ENCODE measurements at regions not wholly inside any gene's neighbourhood (a gene's known extent, or its start where the extent isn't known, plus 50 kb on each side); places are given as distances from the start of the nearest gene placed in this dataset.
"Not testable (repeated sequence)": the region's sequence is repeated elsewhere in the genome, so short reads cannot be mapped to it uniquely, and the experiment has no call there.

- DNase-seq: no peak
These were observed 889.7 kb downstream of the IGSF11 start for GRCh38 chr3:118144919-118145318.

- DNase-seq: no peak
These were observed 887.8 kb downstream of the IGSF11 start for GRCh38 chr3:118146658-118147375.

- DNase-seq: no peak
These were observed 883.5 kb downstream of the IGSF11 start for GRCh38 chr3:118151164-118151563.

- not testable (repeated sequence) for DNase-seq
These were observed 871.7 kb downstream of the IGSF11 start for GRCh38 chr3:118162627-118163588.

- no peak for DNase-seq
These were observed 869.2 kb downstream of the IGSF11 start for GRCh38 chr3:118165413-118165812.

GRCh38 chr3:118167571-118167970, 867.1 kb downstream of the IGSF11 start:
- no peak for DNase-seq

- no peak for DNase-seq
These were observed 866.5 kb downstream of the IGSF11 start for GRCh38 chr3:118168175-118168574.

- DNase-seq: no peak
These were observed 863.3 kb downstream of the IGSF11 start for GRCh38 chr3:118171236-118171852.

GRCh38 chr3:118180853-118181252, 853.8 kb downstream of the IGSF11 start:
- no peak for DNase-seq

- no peak for DNase-seq
These were observed 853.4 kb downstream of the IGSF11 start for GRCh38 chr3:118181274-118181673.

- DNase-seq: no peak
These were observed 848.6 kb downstream of the IGSF11 start for GRCh38 chr3:118186051-118186450.

- no peak for DNase-seq
These were observed 847.4 kb downstream of the IGSF11 start for GRCh38 chr3:118187221-118187620.

- DNase-seq: no peak
These were observed 838.5 kb downstream of the IGSF11 start for GRCh38 chr3:118196183-118196582.

- DNase-seq: no peak
These were observed 835.6 kb downstream of the IGSF11 start for GRCh38 chr3:118199044-118199443.

- no peak for DNase-seq
These were observed 830.5 kb downstream of the IGSF11 start for GRCh38 chr3:118204052-118204656.

GRCh38 chr3:118207271-118207670, 827.4 kb downstream of the IGSF11 start:
- DNase-seq: no peak

- no peak for DNase-seq
These were observed 826.0 kb downstream of the IGSF11 start for GRCh38 chr3:118208642-118209041.

GRCh38 chr3:118213892-118214291, 820.8 kb downstream of the IGSF11 start:
- DNase-seq: no peak

GRCh38 chr3:118226206-118226605, 808.4 kb downstream of the IGSF11 start:
- DNase-seq: no peak

GRCh38 chr3:118227191-118227590, 807.5 kb downstream of the IGSF11 start:
- DNase-seq: no peak

GRCh38 chr3:118228151-118228550, 806.5 kb downstream of the IGSF11 start:
- DNase-seq: no peak

- DNase-seq: no peak
These were observed 805.5 kb downstream of the IGSF11 start for GRCh38 chr3:118229196-118229595.

- no peak for DNase-seq
These were observed 803.1 kb downstream of the IGSF11 start for GRCh38 chr3:118231578-118231977.

All from activated T-cell treated with anti-CD3 and anti-CD28 coated beads, Interleukin-2, amount 50 U/mL, for 48 hours (primary cell).